H1 (cell line): ENCODE measurements at regions not wholly inside any gene's neighbourhood (a gene's known extent, or its start where the extent isn't known, plus 50 kb on each side); places are given as distances from the start of the nearest gene placed in this dataset.

ENCODE experiments used
- CTCF ChIA-PET: fragments of 300-600 bp; sonication (Branson Sonifier 250); formaldehyde crosslinking; loops from one replicate; lab custom pipeline; 2021; ENCODE audit not compliant: partially characterized antibody; lab: Charles Lee
- POLR2A ChIA-PET: fragments of 300-600 bp; sonication (Branson Sonifier 250); formaldehyde crosslinking; loops from one replicate; lab custom pipeline; 2021; ENCODE audit warnings: inconsistent platforms; ENCODE audit not compliant: partially characterized antibody; lab: Charles Lee
- DNase-seq, 2 experiments: peaks; one replicate each; pipeline versions ENCODE4 v3.0.0 to v3.0.0-alpha.2; 2010 to 2022; ENCODE audit warnings: low spot score in 2 of 2, low read depth in 1 of 2, mixed read lengths in 1 of 2
- FAIRE-seq: peaks from 2 replicates; lab custom pipeline; 2011; peaks lifted over from hg19 to GRCh38; lab: Jason Lieb, UNC
- H2AFZ ChIP-seq: 2 replicates; pipeline ENCODE4 v1.8.1; 2012; ENCODE audit warnings: low read length, inconsistent platforms
- H2AK5ac ChIP-seq: 2 replicates; pipeline ENCODE4 v1.6.1; 2013; ENCODE audit warnings: low read depth, low read length
- H2BK120ac ChIP-seq: replicated peaks from 2 replicates; pipeline ENCODE3; 2013; ENCODE audit warnings: low read depth, low read length, inconsistent platforms
- H2BK12ac ChIP-seq: 2 replicates; pipeline ENCODE4 v1.6.1; 2013; ENCODE audit warnings: low read depth, low read length
- H2BK15ac ChIP-seq: 2 replicates; pipeline ENCODE4 v1.6.1; 2013; ENCODE audit warnings: low read length
- H2BK20ac ChIP-seq: 2 replicates; pipeline ENCODE4 v1.6.1; 2013; ENCODE audit warnings: low read length
- H2BK5ac ChIP-seq: 2 replicates; pipeline ENCODE4 v1.6.1; 2013; ENCODE audit warnings: low read depth, low read length
- H3K14ac ChIP-seq: 2 replicates; pipeline ENCODE4 v1.6.1; 2013; ENCODE audit warnings: inconsistent platforms; ENCODE audit not compliant: insufficient read length
- H3K18ac ChIP-seq: 2 replicates; pipeline ENCODE4 v1.6.1; 2013; ENCODE audit warnings: low read length; ENCODE audit errors: extremely low read depth
- H3K23ac ChIP-seq: 2 replicates; pipeline ENCODE4 v1.6.1; 2013; ENCODE audit warnings: inconsistent platforms; ENCODE audit not compliant: insufficient read length
- H3K23me2 ChIP-seq: 2 replicates; pipeline ENCODE4 v1.6.1; 2013; ENCODE audit warnings: low read depth, low read length
- H3K27ac ChIP-seq: 2 replicates; pipeline ENCODE4 v1.6.1; 2011; ENCODE audit warnings: low read depth, low read length, inconsistent platforms
- H3K27me3 ChIP-seq, 4 experiments: replicated peaks in 1 of 4; 1 replicate in 1 of 4; 2 replicates in 3 of 4; pipeline versions ENCODE4 v1.6.1 to v1.8.1; 2011 to 2013; ENCODE audit warnings: low read length in 3 of 4, mild to moderate bottlenecking in 3 of 4, inconsistent platforms in 2 of 4, mixed read lengths in 2 of 4, moderate library complexity in 1 of 4; ENCODE audit not compliant: control insufficient read depth in 3 of 4, insufficient read depth in 3 of 4; ENCODE audit errors: extremely low read depth in 1 of 4
- H3K36me3 ChIP-seq, 4 experiments: 2 replicates each; pipeline versions ENCODE4 v1.6.1 to v1.8.1; 2011 to 2013; ENCODE audit warnings: mild to moderate bottlenecking in 4 of 4, low read length in 3 of 4, moderate library complexity in 2 of 4, control low read depth in 1 of 4, inconsistent platforms in 1 of 4; ENCODE audit not compliant: insufficient read depth in 4 of 4, control insufficient read depth in 2 of 4
- H3K4ac ChIP-seq: replicated peaks from 2 replicates; pipeline ENCODE3; 2013; ENCODE audit warnings: low read length, low read depth, mixed read lengths, inconsistent platforms; ENCODE audit not compliant: insufficient read length
- H3K4me1 ChIP-seq, 4 experiments: replicated peaks in 1 of 4; 1 replicate in 1 of 4; 2 replicates in 3 of 4; pipeline versions ENCODE4 v1.6.1 to v1.8.1; 2011 to 2013; ENCODE audit warnings: low read length in 3 of 4, inconsistent platforms in 2 of 4, mixed read lengths in 1 of 4; ENCODE audit not compliant: insufficient read depth in 4 of 4, control insufficient read depth in 3 of 4
- H3K4me2 ChIP-seq, 2 experiments: 2 replicates each; pipeline versions ENCODE4 v1.6.1 to v1.8.1; 2011 to 2013; ENCODE audit warnings: low read depth in 2 of 2, low read length in 2 of 2, control low read depth in 1 of 2, inconsistent platforms in 1 of 2, mild to moderate bottlenecking in 1 of 2; ENCODE audit not compliant: insufficient read depth in 1 of 2
- H3K4me3 ChIP-seq, 4 experiments: fragments of 200-600, 300-600 bp in 1 of 4; sonication (generic), shearing (Covaris generic), sonication (Bioruptor Twin) in 1 of 4; 2 replicates each; pipeline versions ENCODE4 v1.5.1 to v1.8.1; 2011 to 2016; ENCODE audit warnings: low read length in 4 of 4, low read depth in 3 of 4, control low read depth in 2 of 4, inconsistent platforms in 2 of 4, mild to moderate bottlenecking in 2 of 4, mixed read lengths in 1 of 4, moderate library complexity in 1 of 4; ENCODE audit not compliant: insufficient read depth in 2 of 4; ENCODE audit errors: extremely low read depth in 1 of 4
- H3K56ac ChIP-seq: replicated peaks from 2 replicates; pipeline ENCODE3; 2013; ENCODE audit warnings: low read depth, mild to moderate bottlenecking, mixed read lengths, low read length, inconsistent platforms; ENCODE audit not compliant: insufficient read length
- H3K79me1 ChIP-seq: 2 replicates; pipeline ENCODE4 v1.6.1; 2013; ENCODE audit warnings: low read depth, low read length, control low read depth
- H3K79me2 ChIP-seq, 2 experiments: 2 replicates each; pipeline versions ENCODE4 v1.6.1 to v1.8.1; 2012 to 2013; ENCODE audit warnings: low read length in 2 of 2, mild to moderate bottlenecking in 2 of 2, inconsistent platforms in 1 of 2; ENCODE audit not compliant: insufficient read depth in 2 of 2, control insufficient read depth in 1 of 2
- H3K9ac ChIP-seq, 4 experiments: replicated peaks in 1 of 4; 1 replicate in 1 of 4; 2 replicates in 3 of 4; pipeline versions ENCODE4 v1.6.1 to v1.8.1; 2011 to 2013; ENCODE audit warnings: low read depth in 3 of 4, low read length in 3 of 4, control low read depth in 2 of 4, mild to moderate bottlenecking in 2 of 4, moderate library complexity in 2 of 4, inconsistent platforms in 1 of 4; ENCODE audit errors: extremely low read depth in 1 of 4
- H3K9me3 ChIP-seq, 2 experiments: 2 replicates each; pipeline versions ENCODE4 v1.6.1 to v1.8.1; 2012 to 2013; ENCODE audit warnings: mild to moderate bottlenecking in 2 of 2, moderate library complexity in 2 of 2, control low read depth in 1 of 2, inconsistent platforms in 1 of 2, low read depth in 1 of 2, low read length in 1 of 2, mixed read lengths in 1 of 2; ENCODE audit not compliant: insufficient read depth in 2 of 2
- H4K20me1 ChIP-seq, 2 experiments: replicated peaks in 1 of 2; 2 replicates each; pipeline versions ENCODE3 to v1.8.1; 2011 to 2013; ENCODE audit warnings: inconsistent platforms in 2 of 2, low read length in 2 of 2, mild to moderate bottlenecking in 1 of 2; ENCODE audit not compliant: insufficient read depth in 2 of 2, control insufficient read depth in 1 of 2
- H4K5ac ChIP-seq: 2 replicates; pipeline ENCODE4 v1.6.1; 2013; ENCODE audit warnings: low read length, low read depth, mixed read lengths, inconsistent platforms; ENCODE audit not compliant: insufficient read length
- H4K8ac ChIP-seq: 2 replicates; pipeline ENCODE4 v1.8.0; 2013; ENCODE audit warnings: mild to moderate bottlenecking, moderate library complexity, low read length, inconsistent platforms; ENCODE audit not compliant: insufficient read depth; ENCODE audit errors: extremely low read depth
- H4K91ac ChIP-seq: replicated peaks from 2 replicates; pipeline ENCODE3; 2013; ENCODE audit warnings: low read length, mixed read lengths, inconsistent platforms; ENCODE audit not compliant: insufficient read length
- PHF8 ChIP-seq: fragments of 200-600 bp; sonication (generic); conservative IDR thresholded peaks from 2 replicates; pipeline ENCODE4 v1.7.1; 2012; ENCODE audit warnings: low read depth, mild to moderate bottlenecking, inconsistent platforms, low read length, moderate library complexity
- WGBS, 2 experiments: shearing (Covaris generic) in 1 of 2; methylation state at CpG; one replicate each; pipeline versions ENCODE4 v1.1.6 to v1.1.7; 2013 to 2015; ENCODE audit warnings: low lambda C conversion rate in 2 of 2, mixed read lengths in 2 of 2, inconsistent platforms in 1 of 2, low coverage in 1 of 2, missing lambda C conversion rate in 1 of 2; ENCODE audit not compliant: insufficient replicate concordance in 2 of 2, insufficient coverage in 1 of 2, insufficient read length in 1 of 2; ENCODE audit errors: extremely low coverage in 1 of 2, missing lambda C conversion rate in 1 of 2; 5-methylcytosine and 5-hydroxymethylcytosine counted together

DNA sequence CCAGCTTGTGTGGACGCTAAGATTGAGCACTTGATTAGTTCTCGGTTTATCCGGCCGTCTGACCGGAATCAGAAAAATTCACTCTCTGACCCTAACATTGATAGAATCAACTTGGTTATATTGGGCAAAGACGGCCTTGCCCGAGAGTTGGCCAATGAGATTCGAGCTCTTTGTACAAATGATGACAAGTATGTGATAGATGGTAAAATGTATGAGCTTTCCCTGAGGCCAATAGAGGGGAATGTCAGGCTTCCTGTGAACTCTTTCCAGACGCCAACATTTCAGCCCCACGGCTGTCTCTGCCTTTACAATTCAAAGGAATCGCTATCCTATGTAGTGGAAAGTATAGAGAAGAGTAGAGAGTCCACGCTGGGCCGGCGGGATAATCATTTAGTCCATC is 59.6 kb downstream of the ARHGAP35 start:
- no peak overlapping the region for H3K4ac ChIP-seq
- H3K4me1 ChIP-seq: peaks cover 0 to 7% (median 1%) of the 10 kb centered on the region in 4 experiments; a peak in 4 of 7 replicates
- H3K18ac ChIP-seq: no peak overlapping the region
- H3K4me3 ChIP-seq: no peak overlapping the region
- CTCF ChIA-PET: interaction anchor here (1.0 to 3.4 kb wide), 3 partner anchors 7 to 72 kb away, joined by 3 to 22 read pairs (median 5); no protein-coding TSS in a partner anchor
- H3K9me3 ChIP-seq: no peaks in the 10 kb centered on the region
- no peak overlapping the region for H2BK20ac ChIP-seq
- H3K23me2 ChIP-seq: no peaks in the 10 kb centered on the region
- no peak overlapping the region for H4K8ac ChIP-seq
- POLR2A ChIA-PET: no interaction called here
- DNase-seq (no peak), FAIRE-seq (no peak)
- no peak for TF ChIP-seq PHF8
- no peaks in the 10 kb centered on the region; a peak in 1 of 7 replicates for H3K27me3 ChIP-seq
- H3K36me3 ChIP-seq: peaks cover 14 to 41% (median 28%) of the 10 kb centered on the region in 4 experiments; a peak in 7 of 8 replicates
- H3K23ac ChIP-seq: no peak overlapping the region
- H3K4me2 ChIP-seq: no peak overlapping the region
- no peak overlapping the region for H4K5ac ChIP-seq
- H2BK12ac ChIP-seq: no peak overlapping the region
- H3K9ac ChIP-seq: no peak overlapping the region
- no peak overlapping the region for H2AK5ac ChIP-seq
- no peak overlapping the region for H3K56ac ChIP-seq
- H2AFZ ChIP-seq: no peak overlapping the region
- no peak overlapping the region for H3K27ac ChIP-seq
- peaks cover 20% of the 10 kb centered on the region for H3K79me1 ChIP-seq
- H2BK5ac ChIP-seq: no peak overlapping the region
- no peak overlapping the region for H2BK15ac ChIP-seq
- H4K20me1 ChIP-seq: peaks cover 10 to 13% of the 10 kb centered on the region in 2 experiments
- peaks cover 5 to 65% of the 10 kb centered on the region in 2 experiments for H3K79me2 ChIP-seq
- WGBS, 2 experiments: 93% methylated on average over 14 of the region's 14 CpGs; no CpG with 5 or more reads in 1 of the 2 experiments
- H2BK120ac ChIP-seq: no peak overlapping the region
- no peak overlapping the region for H4K91ac ChIP-seq
- H3K14ac ChIP-seq: no peak overlapping the region
